Neural cell (in vitro differentiated cells): ENCODE measurements at regions not wholly inside any gene's neighbourhood (a gene's known extent, or its start where the extent isn't known, plus 50 kb on each side); places are given as distances from the start of the nearest gene placed in this dataset.

Source experiments
- EP300 ChIP-seq: fragments of 450-650 bp; conservative IDR thresholded peaks from 2 replicates; pipeline ENCODE4 v1.6.1; 2014; ENCODE audit warnings: antibody characterized with exemption, mild to moderate bottlenecking, moderate library complexity; ENCODE audit not compliant: poor library complexity, severe bottlenecking
- EZH2 ChIP-seq: fragments of 200-600, 300-800 bp; shearing (Covaris generic), sonication (generic); IDR thresholded peaks from 2 replicates; pipeline ENCODE4 v1.6.1; 2014; ENCODE audit warnings: antibody characterized with exemption, low read length, borderline replicate concordance, mild to moderate bottlenecking; ENCODE audit not compliant: insufficient read depth, poor library complexity, severe bottlenecking
- POLR2AphosphoS5 ChIP-seq: IDR thresholded peaks from 2 replicates; pipeline ENCODE4 v1.6.1; 2012
- RAD21 ChIP-seq: fragments of 450-650 bp; conservative IDR thresholded peaks from 2 replicates; pipeline ENCODE4 v1.6.1; 2014; ENCODE audit warnings: antibody characterized with exemption, mild to moderate bottlenecking, moderate library complexity
- SMC3 ChIP-seq: fragments of 450-650 bp; conservative IDR thresholded peaks from 2 replicates; pipeline ENCODE4 v1.6.1; 2014; ENCODE audit warnings: antibody characterized with exemption, mild to moderate bottlenecking, moderate library complexity; ENCODE audit not compliant: poor library complexity
- TAF1 ChIP-seq: IDR thresholded peaks from 2 replicates; pipeline ENCODE4 v1.6.1; 2012; ENCODE audit warnings: low read depth
- TF ChIP-seq, protein P1 (sequence below): fragments of 450-650 bp; IDR thresholded peaks from 2 replicates; pipeline ENCODE4 v1.5.1; 2014; ENCODE audit warnings: antibody characterized with exemption, mild to moderate bottlenecking, moderate library complexity; ENCODE audit not compliant: poor library complexity, severe bottlenecking
- TF ChIP-seq, protein P2 (sequence below): IDR thresholded peaks from 2 replicates; pipeline ENCODE4 v1.6.1; 2012; ENCODE audit warnings: borderline replicate concordance

GRCh38 chr11:119580751-119581150 is 148.2 kb downstream of the NECTIN1 start:
- TF ChIP-seq POLR2AphosphoS5: no peak
- TF ChIP-seq, protein P1, sequence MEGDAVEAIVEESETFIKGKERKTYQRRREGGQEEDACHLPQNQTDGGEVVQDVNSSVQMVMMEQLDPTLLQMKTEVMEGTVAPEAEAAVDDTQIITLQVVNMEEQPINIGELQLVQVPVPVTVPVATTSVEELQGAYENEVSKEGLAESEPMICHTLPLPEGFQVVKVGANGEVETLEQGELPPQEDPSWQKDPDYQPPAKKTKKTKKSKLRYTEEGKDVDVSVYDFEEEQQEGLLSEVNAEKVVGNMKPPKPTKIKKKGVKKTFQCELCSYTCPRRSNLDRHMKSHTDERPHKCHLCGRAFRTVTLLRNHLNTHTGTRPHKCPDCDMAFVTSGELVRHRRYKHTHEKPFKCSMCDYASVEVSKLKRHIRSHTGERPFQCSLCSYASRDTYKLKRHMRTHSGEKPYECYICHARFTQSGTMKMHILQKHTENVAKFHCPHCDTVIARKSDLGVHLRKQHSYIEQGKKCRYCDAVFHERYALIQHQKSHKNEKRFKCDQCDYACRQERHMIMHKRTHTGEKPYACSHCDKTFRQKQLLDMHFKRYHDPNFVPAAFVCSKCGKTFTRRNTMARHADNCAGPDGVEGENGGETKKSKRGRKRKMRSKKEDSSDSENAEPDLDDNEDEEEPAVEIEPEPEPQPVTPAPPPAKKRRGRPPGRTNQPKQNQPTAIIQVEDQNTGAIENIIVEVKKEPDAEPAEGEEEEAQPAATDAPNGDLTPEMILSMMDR: no peak
- TF ChIP-seq EZH2: no peak
- TF ChIP-seq, protein P2, sequence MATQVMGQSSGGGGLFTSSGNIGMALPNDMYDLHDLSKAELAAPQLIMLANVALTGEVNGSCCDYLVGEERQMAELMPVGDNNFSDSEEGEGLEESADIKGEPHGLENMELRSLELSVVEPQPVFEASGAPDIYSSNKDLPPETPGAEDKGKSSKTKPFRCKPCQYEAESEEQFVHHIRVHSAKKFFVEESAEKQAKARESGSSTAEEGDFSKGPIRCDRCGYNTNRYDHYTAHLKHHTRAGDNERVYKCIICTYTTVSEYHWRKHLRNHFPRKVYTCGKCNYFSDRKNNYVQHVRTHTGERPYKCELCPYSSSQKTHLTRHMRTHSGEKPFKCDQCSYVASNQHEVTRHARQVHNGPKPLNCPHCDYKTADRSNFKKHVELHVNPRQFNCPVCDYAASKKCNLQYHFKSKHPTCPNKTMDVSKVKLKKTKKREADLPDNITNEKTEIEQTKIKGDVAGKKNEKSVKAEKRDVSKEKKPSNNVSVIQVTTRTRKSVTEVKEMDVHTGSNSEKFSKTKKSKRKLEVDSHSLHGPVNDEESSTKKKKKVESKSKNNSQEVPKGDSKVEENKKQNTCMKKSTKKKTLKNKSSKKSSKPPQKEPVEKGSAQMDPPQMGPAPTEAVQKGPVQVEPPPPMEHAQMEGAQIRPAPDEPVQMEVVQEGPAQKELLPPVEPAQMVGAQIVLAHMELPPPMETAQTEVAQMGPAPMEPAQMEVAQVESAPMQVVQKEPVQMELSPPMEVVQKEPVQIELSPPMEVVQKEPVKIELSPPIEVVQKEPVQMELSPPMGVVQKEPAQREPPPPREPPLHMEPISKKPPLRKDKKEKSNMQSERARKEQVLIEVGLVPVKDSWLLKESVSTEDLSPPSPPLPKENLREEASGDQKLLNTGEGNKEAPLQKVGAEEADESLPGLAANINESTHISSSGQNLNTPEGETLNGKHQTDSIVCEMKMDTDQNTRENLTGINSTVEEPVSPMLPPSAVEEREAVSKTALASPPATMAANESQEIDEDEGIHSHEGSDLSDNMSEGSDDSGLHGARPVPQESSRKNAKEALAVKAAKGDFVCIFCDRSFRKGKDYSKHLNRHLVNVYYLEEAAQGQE: no peak
- no peak for TF ChIP-seq EP300
- no peak for TF ChIP-seq TAF1
- TF ChIP-seq SMC3: no peak
- TF ChIP-seq RAD21: no peak
